Osteocyte (in vitro differentiated cells): ENCODE measurements at regions not wholly inside any gene's neighbourhood (a gene's known extent, or its start where the extent isn't known, plus 50 kb on each side); places are given as distances from the start of the nearest gene placed in this dataset.

ENCODE experiments used
- DNase-seq: peaks from one replicate; pipeline ENCODE4 v3.0.0; 2021; ENCODE audit warnings: mixed read lengths; ENCODE audit not compliant: unreplicated experiment; ENCODE audit errors: extremely low spot score
- H3K27ac Mint-ChIP-seq: one replicate; pipeline ENCODE4 v1.8.0; 2021; ENCODE audit warnings: mild to moderate bottlenecking, mixed read lengths; ENCODE audit not compliant: unreplicated experiment
- H3K27me3 Mint-ChIP-seq: one replicate; pipeline ENCODE4 v1.8.0; 2021; ENCODE audit warnings: mixed read lengths; ENCODE audit not compliant: unreplicated experiment
- H3K36me3 Mint-ChIP-seq: one replicate; pipeline ENCODE4 v1.8.0; 2021; ENCODE audit warnings: mixed read lengths; ENCODE audit not compliant: unreplicated experiment
- H3K4me1 Mint-ChIP-seq: one replicate; pipeline ENCODE4 v1.8.0; 2021; ENCODE audit warnings: mixed read lengths; ENCODE audit not compliant: unreplicated experiment
- H3K4me3 Mint-ChIP-seq: one replicate; pipeline ENCODE4 v1.8.0; 2021; ENCODE audit warnings: mild to moderate bottlenecking, moderate library complexity, mixed read lengths; ENCODE audit not compliant: unreplicated experiment
- H3K9me3 Mint-ChIP-seq: one replicate; pipeline ENCODE4 v1.8.0; 2021; ENCODE audit warnings: mixed read lengths; ENCODE audit not compliant: unreplicated experiment
- TF ChIP-seq, protein P1 (sequence below): fragments of 200-600 bp; sonication (generic); IDR thresholded peaks from 2 replicates; pipeline ENCODE4 v1.5.0; 2021; ENCODE audit warnings: antibody characterized with exemption, mild to moderate bottlenecking, moderate library complexity

- no peaks in the 10 kb centered on the region for H3K27me3 Mint-ChIP-seq
- TF ChIP-seq, protein P1, sequence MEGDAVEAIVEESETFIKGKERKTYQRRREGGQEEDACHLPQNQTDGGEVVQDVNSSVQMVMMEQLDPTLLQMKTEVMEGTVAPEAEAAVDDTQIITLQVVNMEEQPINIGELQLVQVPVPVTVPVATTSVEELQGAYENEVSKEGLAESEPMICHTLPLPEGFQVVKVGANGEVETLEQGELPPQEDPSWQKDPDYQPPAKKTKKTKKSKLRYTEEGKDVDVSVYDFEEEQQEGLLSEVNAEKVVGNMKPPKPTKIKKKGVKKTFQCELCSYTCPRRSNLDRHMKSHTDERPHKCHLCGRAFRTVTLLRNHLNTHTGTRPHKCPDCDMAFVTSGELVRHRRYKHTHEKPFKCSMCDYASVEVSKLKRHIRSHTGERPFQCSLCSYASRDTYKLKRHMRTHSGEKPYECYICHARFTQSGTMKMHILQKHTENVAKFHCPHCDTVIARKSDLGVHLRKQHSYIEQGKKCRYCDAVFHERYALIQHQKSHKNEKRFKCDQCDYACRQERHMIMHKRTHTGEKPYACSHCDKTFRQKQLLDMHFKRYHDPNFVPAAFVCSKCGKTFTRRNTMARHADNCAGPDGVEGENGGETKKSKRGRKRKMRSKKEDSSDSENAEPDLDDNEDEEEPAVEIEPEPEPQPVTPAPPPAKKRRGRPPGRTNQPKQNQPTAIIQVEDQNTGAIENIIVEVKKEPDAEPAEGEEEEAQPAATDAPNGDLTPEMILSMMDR, result no peak
- H3K4me1 Mint-ChIP-seq, result no peaks in the 10 kb centered on the region
- no peaks in the 10 kb centered on the region for H3K9me3 Mint-ChIP-seq
- DNase-seq, result no peak
- no peaks in the 10 kb centered on the region for H3K36me3 Mint-ChIP-seq
- no peak overlapping the region for H3K4me3 Mint-ChIP-seq
- H3K27ac Mint-ChIP-seq, result no peak overlapping the region
These were observed 273.5 kb downstream of the UTP18 start for GRCh38 chr17:51533821-51534220.

GRCh38 chr17:51536627-51537026 is 276.3 kb downstream of the UTP18 start:
- Mint-ChIP-seq H3K36me3 (no peaks in the 10 kb centered on the region), H3K4me1 (no peaks in the 10 kb centered on the region), H3K27me3 (no peaks in the 10 kb centered on the region), H3K4me3 (no peak overlapping the region), H3K9me3 (no peaks in the 10 kb centered on the region), H3K27ac (no peak overlapping the region)
- TF ChIP-seq, protein P1, result no peak
- no peak for DNase-seq

- TF ChIP-seq, protein P1, result no peak
- Mint-ChIP-seq H3K27me3 (no peaks in the 10 kb centered on the region), H3K9me3 (no peaks in the 10 kb centered on the region)
These were observed 277.7 kb downstream of the UTP18 start for GRCh38 chr17:51537996-51538550.

GRCh38 chr17:51540151-51540550 is 279.8 kb downstream of the UTP18 start:
- no peak overlapping the region for H3K27ac Mint-ChIP-seq
- H3K9me3 Mint-ChIP-seq, result no peaks in the 10 kb centered on the region
- TF ChIP-seq, protein P1, result no peak
- H3K4me1 Mint-ChIP-seq, result no peaks in the 10 kb centered on the region
- DNase-seq, result no peak
- H3K4me3 Mint-ChIP-seq, result no peak overlapping the region
- no peaks in the 10 kb centered on the region for H3K27me3 Mint-ChIP-seq
- no peaks in the 10 kb centered on the region for H3K36me3 Mint-ChIP-seq

More at GRCh38 chr17:51537996-51538550, 277.7 kb downstream of the UTP18 start:
- Mint-ChIP-seq H3K4me1 (no peaks in the 10 kb centered on the region), H3K36me3 (no peaks in the 10 kb centered on the region), H3K27ac (no peak overlapping the region), H3K4me3 (no peak overlapping the region)
- DNase-seq, result no peak

- Mint-ChIP-seq H3K27ac (no peak overlapping the region), H3K9me3 (no peaks in the 10 kb centered on the region), H3K4me1 (no peaks in the 10 kb centered on the region), H3K4me3 (no peak overlapping the region), H3K27me3 (no peaks in the 10 kb centered on the region), H3K36me3 (no peaks in the 10 kb centered on the region)
- TF ChIP-seq, protein P1, result no peak
- no peak for DNase-seq
These were observed 280.9 kb downstream of the UTP18 start for GRCh38 chr17:51541215-51541614.
